Kidney capillary endothelial cell (primary cell): ENCODE measurements at regions not wholly inside any gene's neighbourhood (a gene's known extent, or its start where the extent isn't known, plus 50 kb on each side); places are given as distances from the start of the nearest gene placed in this dataset.
"Not testable (repeated sequence)": the region's sequence is repeated elsewhere in the genome, so short reads cannot be mapped to it uniquely, and the experiment has no call there.

Source experiments
- DNase-seq: peaks from one replicate; pipeline ENCODE4 v3.0.0-alpha.2; 2018; ENCODE audit warnings: low spot score

GRCh38 chr1:103348136-103348535 lies 177.4 kb upstream of the RNPC3 start:
- DNase-seq, result no peak

- DNase-seq, result no peak
These were observed 180.6 kb upstream of the RNPC3 start for GRCh38 chr1:103344930-103345329.

GRCh38 chr1:103341377-103341880 lies 184.1 kb upstream of the RNPC3 start:
- no peak for DNase-seq

- DNase-seq, result no peak
These were observed 187.7 kb upstream of the RNPC3 start for GRCh38 chr1:103337779-103338178.

DNA sequence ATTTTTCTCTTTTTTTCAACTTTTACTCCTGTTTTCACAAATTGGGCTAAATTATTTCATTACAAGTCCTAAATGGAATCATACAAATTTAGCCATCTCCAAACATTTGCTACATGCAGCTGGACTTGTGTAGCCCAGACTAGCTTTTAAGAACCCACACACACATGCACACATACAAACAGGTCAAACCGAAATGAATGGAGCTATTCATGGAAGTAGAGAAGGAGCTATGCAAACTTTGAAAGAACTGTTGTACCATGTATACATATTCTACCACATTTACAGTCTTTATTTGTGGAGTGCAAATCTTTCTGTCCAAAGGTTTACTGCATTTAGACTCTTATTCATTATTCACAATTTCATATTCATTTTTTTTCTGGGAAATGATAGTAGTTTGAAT lies 189.1 kb upstream of the RNPC3 start:
- DNase-seq, result no peak

DNA sequence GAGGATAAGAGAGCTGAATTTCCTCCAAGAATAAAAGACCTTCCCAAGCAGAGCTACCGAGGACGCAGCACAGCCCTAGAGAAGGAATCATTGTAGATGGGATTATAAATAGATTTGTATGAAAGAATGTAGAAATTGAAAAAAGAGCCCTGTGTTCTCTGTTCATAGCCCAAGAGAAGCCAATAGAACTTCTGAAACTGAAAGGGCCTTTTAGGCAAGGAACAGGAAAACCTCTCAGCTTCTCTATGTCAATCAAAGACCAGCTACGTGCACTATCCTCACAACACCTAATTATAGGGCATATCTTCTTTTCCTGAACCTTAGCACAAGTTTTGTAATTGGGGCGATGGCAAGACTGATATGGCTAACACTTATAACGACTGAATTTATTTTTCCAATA lies 192.4 kb upstream of the RNPC3 start:
- no peak for DNase-seq

DNA sequence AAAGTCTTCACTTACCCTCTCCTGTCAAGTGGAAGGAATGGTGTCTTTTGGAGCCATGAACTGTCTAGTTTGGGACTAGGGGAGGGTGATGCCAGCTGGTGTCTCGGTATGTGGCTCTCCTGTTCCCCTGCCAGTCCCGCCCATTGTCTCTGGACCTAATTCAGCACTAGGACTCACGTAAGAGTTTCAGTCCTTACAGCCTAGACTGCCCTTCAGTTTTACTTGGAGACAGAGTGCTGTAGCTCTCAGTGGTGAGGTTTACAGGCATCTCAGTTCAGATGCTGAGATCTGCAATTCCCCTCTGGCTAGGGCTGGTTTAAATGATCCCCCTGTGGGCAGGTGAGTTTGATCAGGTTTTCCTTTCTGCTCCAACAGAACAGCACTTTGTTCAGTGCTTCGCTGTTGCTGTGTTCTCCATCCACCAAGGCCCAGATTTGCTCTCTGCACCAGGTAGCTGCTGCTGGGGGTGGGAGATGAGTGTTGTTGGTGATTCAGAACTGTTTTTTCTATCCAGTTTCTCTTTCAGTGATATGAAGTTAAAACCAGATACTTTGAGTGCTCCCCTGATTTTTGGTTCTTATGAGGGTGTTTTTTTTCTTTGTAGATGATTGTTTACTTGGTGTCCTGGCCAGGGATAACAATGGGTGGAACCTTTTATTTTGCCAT lies 198.3 kb upstream of the RNPC3 start:
- no peak for DNase-seq

- DNase-seq, result no peak
These were observed 198.9 kb upstream of the RNPC3 start for GRCh38 chr1:103326595-103326994.

- no peak for DNase-seq
These were observed 201.5 kb upstream of the COL11A1 start for GRCh38 chr1:103309786-103310185.

GRCh38 chr1:103307751-103308150 lies 199.4 kb upstream of the COL11A1 start:
- no peak for DNase-seq

DNA sequence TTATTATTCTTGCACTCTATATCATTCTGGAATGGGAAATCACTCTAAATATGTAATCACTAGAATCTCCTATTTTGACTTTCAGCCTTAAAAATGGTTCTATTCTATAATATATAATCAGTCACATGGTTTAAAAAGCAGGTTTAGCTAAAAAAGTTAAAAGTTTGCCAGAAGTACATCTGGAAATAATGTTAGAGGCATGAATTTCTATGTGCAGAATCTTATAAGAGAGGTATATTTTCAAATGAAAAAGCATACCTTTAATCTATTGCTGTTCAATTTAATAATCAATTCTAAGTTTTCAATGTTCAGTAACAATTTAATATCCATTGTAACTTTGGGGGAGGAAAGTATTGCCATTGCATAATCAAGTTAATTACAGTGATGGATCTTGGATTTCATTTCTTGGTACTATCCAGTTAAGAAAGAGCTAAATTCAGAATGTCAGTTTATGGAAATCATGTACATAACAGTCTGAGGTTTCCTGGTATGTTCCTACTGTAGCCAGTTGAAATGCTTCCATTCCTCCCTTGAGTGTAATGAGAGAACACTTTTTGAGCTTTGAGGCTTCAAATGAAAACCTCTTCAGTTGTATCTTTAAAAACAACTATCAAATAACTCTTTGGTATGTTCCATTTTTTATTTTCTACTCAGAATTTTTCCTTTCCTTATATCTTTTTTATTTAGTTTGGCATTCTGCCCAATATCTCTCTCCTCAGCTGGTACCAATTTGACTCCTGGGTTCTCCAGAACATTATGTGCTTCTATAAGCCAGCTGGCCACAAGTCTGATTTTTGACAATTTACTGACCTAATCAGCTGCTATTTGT lies 175.7 kb upstream of the COL11A1 start:
- no peak for DNase-seq

DNA sequence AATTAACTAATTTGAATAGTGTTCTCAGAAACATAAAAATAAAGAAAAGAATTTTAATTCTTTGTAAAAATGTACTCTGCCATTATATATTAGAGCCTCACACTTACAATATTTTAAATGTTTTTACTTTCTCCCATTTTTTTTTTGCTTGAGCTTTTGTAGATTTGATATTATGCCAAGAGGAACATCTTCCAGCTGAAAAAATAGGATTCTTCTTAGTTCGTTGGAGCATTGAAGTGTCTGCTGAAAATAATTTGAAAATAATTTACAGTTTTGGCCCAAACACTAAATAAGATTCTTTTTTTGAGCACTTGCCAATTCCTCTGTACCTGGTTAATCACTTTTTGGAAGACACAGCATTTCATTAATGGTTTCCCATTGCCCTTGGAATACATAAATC lies 175.0 kb upstream of the COL11A1 start:
- no peak for DNase-seq

DNA sequence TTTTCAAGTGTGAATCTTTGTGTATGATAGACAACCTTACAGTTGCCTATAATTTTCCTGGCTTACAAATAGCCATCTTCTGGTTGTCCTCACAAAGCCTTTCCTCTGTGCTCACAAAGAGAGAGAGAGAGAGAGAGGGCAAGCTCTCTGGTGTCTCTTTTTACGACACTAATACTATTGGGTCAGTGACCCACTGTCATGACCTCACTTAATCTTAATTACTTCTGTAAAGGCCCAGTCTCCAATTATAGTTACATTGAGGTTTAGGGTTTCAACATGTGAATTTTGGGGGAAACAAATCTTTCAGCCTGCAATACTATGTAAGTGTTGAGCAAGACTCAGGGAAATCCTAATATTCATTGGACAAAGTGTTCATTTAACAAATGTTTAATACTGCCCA lies 167.4 kb upstream of the COL11A1 start:
- no peak for DNase-seq

- DNase-seq, result no peak
These were observed 166.6 kb upstream of the COL11A1 start for GRCh38 chr1:103274886-103275285.

- no peak for DNase-seq
These were observed 164.8 kb upstream of the COL11A1 start for GRCh38 chr1:103273106-103273505.

DNA sequence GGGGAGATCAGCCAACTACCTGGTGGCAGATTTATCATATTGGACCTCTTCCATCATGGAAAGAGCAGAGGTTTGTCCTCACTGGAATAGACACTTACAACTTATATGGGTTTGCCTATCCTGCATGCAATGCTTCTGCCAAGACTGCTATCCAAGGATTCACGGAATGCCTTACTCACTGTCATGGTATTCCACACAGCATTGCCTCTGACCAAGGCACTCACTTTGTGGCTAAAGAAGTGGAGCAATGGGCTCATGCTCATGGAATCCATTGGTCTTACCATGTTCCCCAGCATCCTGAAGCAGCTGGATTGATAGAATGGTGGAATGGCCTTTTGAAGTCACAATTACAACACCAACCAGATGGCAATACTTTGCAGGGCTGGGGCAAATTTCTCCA lies 163.1 kb upstream of the COL11A1 start:
- DNase-seq, result not testable (repeated sequence)

DNA sequence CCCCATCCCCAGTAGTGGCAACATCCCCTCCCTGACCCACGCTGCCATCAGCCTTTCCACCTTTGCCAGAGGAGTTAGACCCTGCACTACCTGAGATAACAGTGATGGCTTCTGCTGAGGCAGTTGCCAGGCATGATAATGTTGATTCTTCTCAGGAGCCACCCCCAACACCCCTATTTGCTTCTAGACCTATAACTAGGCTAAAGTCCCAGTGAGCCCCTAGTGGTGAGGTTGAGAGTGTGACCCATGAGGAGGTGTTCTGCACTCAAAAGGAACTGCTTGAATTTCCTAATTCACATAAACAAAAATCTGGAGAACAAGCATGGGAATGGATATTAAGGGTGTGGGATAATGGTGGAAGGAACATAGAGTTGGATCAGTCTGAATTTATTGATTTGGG lies 159.6 kb upstream of the COL11A1 start:
- no peak for DNase-seq

DNA sequence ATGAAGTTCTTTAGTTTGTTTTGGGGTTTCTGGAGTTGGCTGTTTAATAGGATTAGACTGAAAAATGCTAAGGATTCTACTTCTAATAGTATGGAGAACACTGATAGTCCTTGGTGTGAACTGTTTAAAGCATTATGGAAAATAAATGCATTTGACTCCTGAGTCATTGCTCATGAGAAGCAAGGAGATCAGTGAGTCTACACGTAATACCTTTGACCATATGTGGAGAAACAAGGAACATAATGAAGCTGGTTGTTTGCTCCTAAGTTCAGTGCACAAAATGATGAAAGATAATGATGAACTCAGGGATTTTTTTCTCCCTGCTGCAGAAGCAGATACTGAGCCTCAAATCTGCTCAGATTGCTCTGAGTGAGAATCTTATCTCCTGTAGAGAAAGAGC lies 158.9 kb upstream of the COL11A1 start:
- DNase-seq, result no peak

- DNase-seq, result no peak
These were observed 157.7 kb upstream of the COL11A1 start for GRCh38 chr1:103266036-103266435.

DNA sequence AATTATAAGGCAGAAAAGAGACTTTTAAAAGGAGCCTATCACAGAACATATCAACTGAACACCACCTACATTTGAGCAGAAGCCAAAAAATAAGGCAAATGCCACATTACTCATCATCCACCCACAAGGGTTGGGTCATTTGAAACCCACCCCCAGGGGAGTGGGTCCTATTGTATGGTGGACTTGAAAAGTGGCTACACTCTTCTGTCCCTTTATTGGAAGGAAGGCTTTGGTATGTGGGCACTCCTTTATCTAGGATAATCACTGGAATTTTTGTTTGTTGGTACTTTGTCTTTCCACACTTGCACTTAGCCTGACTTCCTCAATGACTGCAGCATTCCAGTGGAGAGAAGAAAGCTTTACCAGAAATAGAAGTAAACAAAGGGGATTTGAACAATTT lies 157.2 kb upstream of the COL11A1 start:
- DNase-seq, result no peak

DNA sequence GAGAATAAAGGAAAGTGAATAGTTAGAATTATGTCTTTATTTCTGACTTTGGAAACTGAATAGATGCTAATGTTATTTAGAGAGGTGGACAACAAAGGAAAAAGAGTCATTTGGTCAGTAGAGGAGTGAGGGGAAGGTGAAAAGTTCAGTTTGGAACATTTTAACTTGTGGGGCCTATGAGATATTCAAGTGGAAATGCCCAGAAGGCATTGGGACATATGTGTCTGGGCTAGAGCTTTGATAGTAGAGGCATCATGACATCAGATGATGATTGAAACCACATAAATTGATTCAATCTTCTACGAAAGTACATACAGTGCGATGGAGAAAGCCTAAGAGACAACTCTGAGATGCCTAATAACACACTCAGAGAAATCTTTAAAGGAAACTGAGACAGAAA lies 151.7 kb upstream of the COL11A1 start:
- no peak for DNase-seq

GRCh38 chr1:103256490-103256889 lies 148.2 kb upstream of the COL11A1 start:
- no peak for DNase-seq

DNA sequence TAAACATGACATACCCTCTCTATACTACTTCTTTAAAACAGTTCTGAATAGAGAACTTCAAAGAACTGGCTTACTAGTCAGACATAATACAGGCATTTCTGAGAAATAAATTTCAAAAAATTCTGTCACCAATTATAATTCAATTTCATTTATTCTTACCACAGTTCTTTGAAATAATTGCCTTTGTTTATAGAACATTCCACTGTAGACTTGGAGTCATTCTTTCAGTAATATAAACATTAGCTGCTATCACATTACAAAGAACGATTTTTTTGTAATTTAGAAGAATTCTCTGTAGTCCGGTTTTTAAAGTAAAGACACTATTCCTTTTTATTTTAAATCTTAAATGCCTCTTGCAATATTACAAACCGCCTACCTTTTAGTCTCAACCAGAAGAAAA lies 146.4 kb upstream of the COL11A1 start:
- no peak for DNase-seq

DNA sequence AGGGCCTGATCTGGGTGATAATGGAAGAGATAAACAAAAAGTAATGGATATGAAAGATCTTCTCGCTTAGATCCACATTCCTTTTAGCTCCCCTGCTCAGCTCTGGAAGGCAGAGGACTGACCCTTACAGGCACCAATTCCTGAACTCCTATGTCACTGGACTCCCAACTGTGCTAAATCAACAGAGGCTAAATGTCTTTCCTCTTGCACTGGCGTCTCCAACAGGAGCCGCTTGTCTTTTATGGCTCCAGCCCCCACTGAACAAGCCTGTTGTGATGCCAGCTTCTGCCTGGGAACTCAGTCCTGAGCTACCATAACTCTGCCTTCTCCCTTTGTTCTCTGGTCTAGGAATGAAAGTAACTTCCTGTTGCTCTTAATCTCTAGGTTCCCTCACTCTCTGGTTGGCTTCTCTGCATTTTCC lies 142.1 kb upstream of the COL11A1 start:
- peak; percentile 82 for DNase-seq
